ENCODE measurements at regions not wholly inside any gene's neighbourhood (a gene's known extent, or its start where the extent isn't known, plus 50 kb on each side); places are given as distances from the start of the nearest gene placed in this dataset.

DNA sequence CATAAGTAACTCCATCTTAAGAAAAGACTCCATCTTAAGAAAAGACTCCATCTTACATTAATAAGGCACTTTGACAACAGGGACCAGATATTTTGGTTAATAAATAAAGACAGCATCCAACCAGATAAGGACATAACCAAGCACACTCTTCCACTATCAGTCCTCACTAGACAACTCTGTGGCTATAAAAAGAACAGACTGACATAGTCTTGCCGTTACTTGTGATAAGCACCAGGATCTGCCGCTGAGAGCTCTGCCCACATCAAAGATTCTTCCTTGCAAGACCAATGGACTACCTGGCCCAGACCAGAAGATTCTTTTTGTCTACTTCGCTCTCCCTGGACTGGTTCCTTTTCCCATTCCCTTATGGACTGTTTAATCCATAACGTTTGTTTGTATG, 667.4 kb downstream of the NYAP2 start:
- no peaks in the 10 kb centered on the region for H3K27me3 Mint-ChIP-seq (ENCODE audit: unreplicated experiment)
- no peak for DNase-seq (ENCODE audit: extremely low spot score, unreplicated experiment)
- no peaks in the 10 kb centered on the region for H3K9me3 Mint-ChIP-seq (ENCODE audit: unreplicated experiment)
- no peak overlapping the region for H3K4me3 Mint-ChIP-seq (ENCODE audit: unreplicated experiment)
- no peak overlapping the region for H3K27ac Mint-ChIP-seq (ENCODE audit: unreplicated experiment)
- H3K4me1 Mint-ChIP-seq (ENCODE audit: unreplicated experiment) = no peaks in the 10 kb centered on the region
- TF ChIP-seq, protein P1, sequence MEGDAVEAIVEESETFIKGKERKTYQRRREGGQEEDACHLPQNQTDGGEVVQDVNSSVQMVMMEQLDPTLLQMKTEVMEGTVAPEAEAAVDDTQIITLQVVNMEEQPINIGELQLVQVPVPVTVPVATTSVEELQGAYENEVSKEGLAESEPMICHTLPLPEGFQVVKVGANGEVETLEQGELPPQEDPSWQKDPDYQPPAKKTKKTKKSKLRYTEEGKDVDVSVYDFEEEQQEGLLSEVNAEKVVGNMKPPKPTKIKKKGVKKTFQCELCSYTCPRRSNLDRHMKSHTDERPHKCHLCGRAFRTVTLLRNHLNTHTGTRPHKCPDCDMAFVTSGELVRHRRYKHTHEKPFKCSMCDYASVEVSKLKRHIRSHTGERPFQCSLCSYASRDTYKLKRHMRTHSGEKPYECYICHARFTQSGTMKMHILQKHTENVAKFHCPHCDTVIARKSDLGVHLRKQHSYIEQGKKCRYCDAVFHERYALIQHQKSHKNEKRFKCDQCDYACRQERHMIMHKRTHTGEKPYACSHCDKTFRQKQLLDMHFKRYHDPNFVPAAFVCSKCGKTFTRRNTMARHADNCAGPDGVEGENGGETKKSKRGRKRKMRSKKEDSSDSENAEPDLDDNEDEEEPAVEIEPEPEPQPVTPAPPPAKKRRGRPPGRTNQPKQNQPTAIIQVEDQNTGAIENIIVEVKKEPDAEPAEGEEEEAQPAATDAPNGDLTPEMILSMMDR (IDR thresholded peaks at IDR 0.05) = no peak
- H3K36me3 Mint-ChIP-seq (ENCODE audit: unreplicated experiment) = no peaks in the 10 kb centered on the region

DNA sequence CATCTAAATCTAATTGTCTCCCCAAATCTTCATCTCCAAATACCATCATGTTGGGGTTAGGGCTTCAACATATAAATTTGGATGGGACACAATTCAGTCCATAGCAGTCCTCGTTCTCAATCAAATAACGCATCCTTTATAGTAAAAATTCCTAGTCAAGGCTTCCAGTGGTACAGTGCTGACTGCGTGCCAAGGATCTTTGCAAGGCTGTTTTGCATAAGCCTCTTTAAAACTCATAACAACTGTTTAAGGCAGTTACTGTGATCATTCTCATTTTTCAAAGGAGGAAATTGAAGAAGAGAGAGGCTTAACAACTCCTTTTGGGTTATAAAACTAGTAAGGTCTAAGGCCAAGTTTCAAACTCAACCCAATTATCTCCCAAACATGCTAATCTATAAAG, 666.9 kb downstream of the NYAP2 start:
- Mint-ChIP-seq H3K36me3 (ENCODE audit: unreplicated experiment) (no peaks in the 10 kb centered on the region), H3K27ac (ENCODE audit: unreplicated experiment) (no peak overlapping the region), H3K4me3 (ENCODE audit: unreplicated experiment) (no peak overlapping the region), H3K9me3 (ENCODE audit: unreplicated experiment) (no peaks in the 10 kb centered on the region), H3K27me3 (ENCODE audit: unreplicated experiment) (no peaks in the 10 kb centered on the region), H3K4me1 (ENCODE audit: unreplicated experiment) (no peaks in the 10 kb centered on the region)
- TF ChIP-seq, protein P1 (IDR thresholded peaks at IDR 0.05) = no peak
- DNase-seq (ENCODE audit: extremely low spot score, unreplicated experiment) = no peak

DNA sequence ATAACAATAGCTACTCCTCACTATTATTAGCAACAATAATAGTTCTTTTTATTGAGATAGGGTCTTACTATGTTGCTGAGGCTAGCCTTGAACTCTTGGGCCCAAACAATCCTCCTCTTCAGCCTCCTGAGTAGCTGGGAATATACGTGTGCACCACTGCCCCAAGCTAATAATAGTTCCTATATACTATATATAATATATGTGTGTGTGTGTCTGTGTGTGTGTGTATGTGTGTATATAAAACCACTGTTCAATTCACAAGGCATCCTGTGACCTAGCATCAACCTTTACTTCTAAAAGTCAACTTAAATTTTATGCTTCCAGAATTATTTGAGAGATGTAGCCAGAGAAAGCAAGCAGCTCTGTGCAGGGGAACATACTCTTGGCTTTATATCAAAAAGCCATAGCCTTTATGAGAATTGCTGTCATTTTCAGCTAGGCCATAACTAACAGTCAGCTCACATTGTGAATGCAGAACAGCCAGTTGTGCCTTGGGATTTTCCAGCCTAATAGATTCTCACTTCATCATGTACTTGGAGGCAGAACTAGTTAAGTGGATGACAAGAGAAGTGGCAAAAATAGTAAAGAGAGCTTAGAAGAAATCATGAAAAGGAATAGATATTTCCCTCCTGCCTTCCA, 665.5 kb downstream of the NYAP2 start:
- Mint-ChIP-seq H3K36me3 (ENCODE audit: unreplicated experiment) (no peaks in the 10 kb centered on the region), H3K9me3 (ENCODE audit: unreplicated experiment) (no peaks in the 10 kb centered on the region), H3K4me3 (ENCODE audit: unreplicated experiment) (no peak overlapping the region), H3K27me3 (ENCODE audit: unreplicated experiment) (no peaks in the 10 kb centered on the region), H3K27ac (ENCODE audit: unreplicated experiment) (no peak overlapping the region), H3K4me1 (ENCODE audit: unreplicated experiment) (no peaks in the 10 kb centered on the region)
- TF ChIP-seq, protein P1 (IDR thresholded peaks at IDR 0.05) = no peak
- no peak for DNase-seq (ENCODE audit: extremely low spot score, unreplicated experiment)

DNA sequence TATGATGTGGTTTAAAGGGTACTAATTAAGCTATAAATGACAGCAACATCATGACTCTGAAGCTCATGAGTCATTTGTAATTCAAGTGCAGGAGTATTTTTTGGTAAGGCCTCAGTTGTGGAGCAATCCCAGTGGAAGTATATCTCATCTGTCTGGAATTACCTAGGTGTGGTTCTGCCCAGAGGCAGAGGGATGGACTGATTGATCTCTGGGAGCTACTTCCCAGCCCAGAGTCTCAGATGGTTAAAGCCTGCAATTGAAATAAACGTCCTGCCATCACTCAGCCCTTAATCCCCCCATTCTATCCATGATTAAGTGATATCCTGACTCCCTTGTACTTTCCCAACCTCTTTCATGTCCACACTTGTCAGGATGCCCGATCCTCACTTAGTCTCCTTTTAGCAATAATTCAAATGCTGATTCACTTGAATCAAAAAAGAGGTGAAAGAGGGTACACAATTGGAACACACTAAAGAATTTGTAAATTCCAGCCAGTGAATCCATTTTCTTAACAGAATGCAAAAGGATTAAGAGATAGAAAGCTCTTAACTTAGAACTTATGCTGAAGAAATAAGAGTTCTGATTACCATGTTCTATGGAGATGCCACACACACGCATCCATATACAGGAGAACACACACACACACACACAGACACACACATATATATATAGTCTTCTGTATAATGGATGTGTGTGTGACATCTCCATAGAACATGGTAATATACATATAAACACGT, 664.4 kb downstream of the NYAP2 start:
- no peak overlapping the region for H3K4me3 Mint-ChIP-seq (ENCODE audit: unreplicated experiment)
- H3K36me3 Mint-ChIP-seq (ENCODE audit: unreplicated experiment) = no peaks in the 10 kb centered on the region
- no peak for DNase-seq (ENCODE audit: extremely low spot score, unreplicated experiment)
- TF ChIP-seq, protein P1 (IDR thresholded peaks at IDR 0.05) = no peak
- no peaks in the 10 kb centered on the region for H3K9me3 Mint-ChIP-seq (ENCODE audit: unreplicated experiment)
- H3K27ac Mint-ChIP-seq (ENCODE audit: unreplicated experiment) = no peak overlapping the region
- H3K27me3 Mint-ChIP-seq (ENCODE audit: unreplicated experiment) = no peaks in the 10 kb centered on the region
- H3K4me1 Mint-ChIP-seq (ENCODE audit: unreplicated experiment) = no peaks in the 10 kb centered on the region

DNA sequence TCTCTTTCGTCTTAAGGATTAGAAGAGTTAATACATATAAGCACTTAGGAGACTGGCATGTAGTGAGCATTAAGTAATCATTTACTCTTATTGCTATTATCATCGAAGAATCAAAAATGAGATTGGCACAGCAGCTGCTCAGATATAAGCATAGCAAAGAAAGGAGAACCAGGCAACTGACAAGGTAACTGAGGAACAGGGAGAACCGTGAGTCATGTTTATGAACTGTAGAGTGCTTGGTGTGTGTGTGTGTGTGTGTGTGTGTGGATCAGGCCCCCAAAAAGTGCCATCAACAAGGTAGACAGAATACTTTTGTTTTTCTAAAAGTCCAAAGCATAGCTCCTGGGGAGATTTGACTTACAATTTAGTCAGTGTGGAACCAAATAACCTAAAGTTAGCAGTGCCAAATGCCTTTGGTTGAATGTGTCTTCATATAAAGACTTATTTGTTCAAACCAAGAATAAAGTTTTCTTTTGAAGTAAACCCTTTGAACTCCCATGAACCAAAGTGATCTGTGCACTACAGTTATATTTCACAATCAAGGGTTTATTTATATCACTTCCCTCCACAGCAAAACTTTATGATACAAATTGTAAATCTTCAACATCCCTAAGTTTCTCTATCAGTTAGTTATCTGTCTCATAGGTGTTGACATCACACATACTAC, 660.6 kb downstream of the NYAP2 start:
- H3K36me3 Mint-ChIP-seq (ENCODE audit: unreplicated experiment) = no peaks in the 10 kb centered on the region
- no peaks in the 10 kb centered on the region for H3K9me3 Mint-ChIP-seq (ENCODE audit: unreplicated experiment)
- H3K4me1 Mint-ChIP-seq (ENCODE audit: unreplicated experiment) = no peaks in the 10 kb centered on the region
- no peak overlapping the region for H3K4me3 Mint-ChIP-seq (ENCODE audit: unreplicated experiment)
- TF ChIP-seq, protein P1 (IDR thresholded peaks at IDR 0.05) = no peak
- no peak for DNase-seq (ENCODE audit: extremely low spot score, unreplicated experiment)
- no peaks in the 10 kb centered on the region for H3K27me3 Mint-ChIP-seq (ENCODE audit: unreplicated experiment)
- no peak overlapping the region for H3K27ac Mint-ChIP-seq (ENCODE audit: unreplicated experiment)

All from osteocyte (in vitro differentiated cells).